GM10266 (cell line): ENCODE measurements at regions not wholly inside any gene's neighbourhood (a gene's known extent, or its start where the extent isn't known, plus 50 kb on each side); places are given as distances from the start of the nearest gene placed in this dataset.

Source experiments
- DNase-seq: peaks from one replicate; pipeline ENCODE4 v3.0.0; 2012; ENCODE audit errors: extremely low spot score
- TF ChIP-seq, protein P1 (sequence below): IDR thresholded peaks from 2 replicates; pipeline ENCODE4 v1.5.1; 2012; ENCODE audit warnings: mild to moderate bottlenecking, low read depth; ENCODE audit not compliant: control insufficient read depth, insufficient read depth; ENCODE audit errors: missing control alignments

DNA sequence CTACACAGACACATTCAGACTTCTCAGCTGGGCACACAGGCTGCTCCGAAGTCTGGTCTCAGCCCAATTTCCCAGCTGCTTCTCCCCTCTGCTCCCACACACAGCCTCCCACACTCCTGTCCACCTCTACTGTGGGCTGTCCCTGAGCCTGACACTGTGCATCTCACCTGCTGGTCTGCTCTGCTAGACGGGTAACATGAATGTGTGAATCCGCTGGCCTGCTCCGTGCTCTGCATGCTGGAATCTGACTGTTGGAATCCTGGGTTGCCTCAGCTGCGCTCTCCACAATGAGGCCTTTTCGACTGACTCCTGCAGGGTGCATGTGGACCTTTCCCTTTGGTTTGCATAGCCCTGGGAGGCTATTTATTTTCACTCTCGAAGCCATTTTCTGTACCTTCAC is 489.5 kb upstream of the B3GAT1 start:
- no peak for DNase-seq
- TF ChIP-seq, protein P1, sequence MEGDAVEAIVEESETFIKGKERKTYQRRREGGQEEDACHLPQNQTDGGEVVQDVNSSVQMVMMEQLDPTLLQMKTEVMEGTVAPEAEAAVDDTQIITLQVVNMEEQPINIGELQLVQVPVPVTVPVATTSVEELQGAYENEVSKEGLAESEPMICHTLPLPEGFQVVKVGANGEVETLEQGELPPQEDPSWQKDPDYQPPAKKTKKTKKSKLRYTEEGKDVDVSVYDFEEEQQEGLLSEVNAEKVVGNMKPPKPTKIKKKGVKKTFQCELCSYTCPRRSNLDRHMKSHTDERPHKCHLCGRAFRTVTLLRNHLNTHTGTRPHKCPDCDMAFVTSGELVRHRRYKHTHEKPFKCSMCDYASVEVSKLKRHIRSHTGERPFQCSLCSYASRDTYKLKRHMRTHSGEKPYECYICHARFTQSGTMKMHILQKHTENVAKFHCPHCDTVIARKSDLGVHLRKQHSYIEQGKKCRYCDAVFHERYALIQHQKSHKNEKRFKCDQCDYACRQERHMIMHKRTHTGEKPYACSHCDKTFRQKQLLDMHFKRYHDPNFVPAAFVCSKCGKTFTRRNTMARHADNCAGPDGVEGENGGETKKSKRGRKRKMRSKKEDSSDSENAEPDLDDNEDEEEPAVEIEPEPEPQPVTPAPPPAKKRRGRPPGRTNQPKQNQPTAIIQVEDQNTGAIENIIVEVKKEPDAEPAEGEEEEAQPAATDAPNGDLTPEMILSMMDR = no peak

DNA sequence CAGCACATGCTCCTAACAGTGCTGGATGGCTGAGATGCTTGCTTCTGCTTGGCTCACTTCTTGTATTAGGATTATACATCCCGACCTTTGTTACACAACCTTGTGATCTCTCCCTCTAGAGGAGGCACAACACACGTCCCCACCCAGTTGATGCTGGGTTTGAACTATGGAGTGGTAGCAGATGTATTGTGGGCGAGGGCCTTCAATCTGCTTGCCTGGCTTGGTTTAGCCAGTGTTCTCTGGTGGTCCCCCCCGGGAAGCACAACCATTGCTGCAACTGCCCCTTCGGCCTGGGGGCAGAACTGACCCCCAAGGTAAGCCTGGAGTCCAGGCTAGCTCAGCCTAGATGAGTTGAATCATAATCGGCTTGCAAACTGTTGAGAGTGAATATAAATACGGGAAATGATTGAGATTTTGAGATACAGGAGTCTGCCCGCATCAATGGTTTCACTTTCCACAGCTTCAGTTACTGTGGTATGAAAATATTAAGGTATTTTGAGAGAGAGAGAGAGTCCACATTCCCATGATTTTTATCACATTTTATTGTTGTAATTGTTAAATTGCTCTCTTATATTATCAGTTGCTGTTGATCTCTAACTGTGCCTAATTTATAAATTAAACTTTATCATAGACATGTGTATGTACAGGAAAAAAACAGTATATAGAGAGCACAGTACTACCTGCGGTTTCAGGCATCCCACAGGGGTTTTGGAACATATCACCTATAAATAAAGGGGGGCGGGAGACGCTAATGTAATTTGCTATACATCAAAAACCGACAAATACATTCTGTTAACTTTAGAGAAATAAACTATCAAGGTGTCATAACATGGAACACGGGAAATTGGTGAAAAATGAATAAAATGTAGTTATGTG is 482.0 kb upstream of the B3GAT1 start:
- DNase-seq = no peak
- TF ChIP-seq, protein P1 = no peak

DNA sequence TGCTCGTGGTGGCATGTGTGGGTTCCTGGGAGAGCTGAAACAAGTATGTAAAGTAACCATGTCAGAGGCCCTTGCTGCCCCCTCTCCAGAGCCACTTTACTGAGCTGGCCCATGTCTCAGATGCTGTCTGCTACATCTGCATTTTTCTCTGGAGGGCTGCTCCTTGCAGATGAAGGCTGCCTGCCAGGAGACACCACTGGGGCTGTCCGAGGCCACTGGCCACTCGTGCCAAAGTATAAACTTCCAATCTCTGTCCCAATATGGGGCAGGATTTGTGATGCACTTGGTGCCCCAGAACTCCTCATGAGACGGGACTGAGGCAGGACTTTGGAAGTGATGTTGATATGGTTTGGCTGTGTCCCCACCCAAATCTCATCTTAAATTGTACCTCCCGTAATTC is 478.4 kb upstream of the B3GAT1 start:
- TF ChIP-seq, protein P1 = no peak
- no peak for DNase-seq

DNA sequence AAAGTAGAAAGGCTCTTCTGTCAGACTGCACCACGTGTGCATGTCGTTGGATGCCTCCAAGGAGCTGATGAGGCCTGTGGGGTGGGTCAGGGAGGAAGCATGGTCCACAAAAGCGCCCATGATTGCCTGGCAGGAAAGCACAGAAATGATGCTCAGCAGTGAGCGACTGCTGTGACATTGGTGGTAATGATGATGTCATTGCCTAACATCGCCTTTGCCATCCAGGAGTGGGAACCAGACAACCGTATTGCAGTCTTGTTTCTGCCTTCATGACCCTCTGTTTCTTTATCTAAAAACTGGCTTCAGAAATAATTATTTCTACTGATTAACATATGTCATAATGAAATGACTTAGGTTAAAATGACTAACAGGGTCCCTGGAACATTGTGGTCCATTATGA is 477.8 kb upstream of the B3GAT1 start:
- no peak for DNase-seq
- TF ChIP-seq, protein P1 = no peak

DNA sequence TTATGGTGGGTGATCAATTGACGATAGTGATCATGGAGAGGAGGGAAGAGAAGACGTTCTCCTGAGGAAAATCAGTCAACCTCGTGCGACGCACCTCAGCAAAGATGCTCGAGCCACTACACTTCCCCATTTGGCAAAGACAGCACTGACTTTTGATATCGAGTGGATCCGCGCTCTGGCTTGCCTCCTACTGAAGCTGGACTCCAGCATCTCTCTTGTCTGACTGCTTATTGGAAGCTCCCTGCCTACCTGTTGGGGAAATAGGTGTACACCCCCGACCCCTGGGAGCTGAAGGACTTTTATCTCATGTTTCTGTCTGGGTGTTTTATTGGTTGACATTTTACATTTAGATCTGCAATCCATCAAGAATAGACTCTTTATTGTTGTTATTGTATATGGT is 476.8 kb upstream of the B3GAT1 start:
- DNase-seq = no peak
- TF ChIP-seq, protein P1 = no peak

DNA sequence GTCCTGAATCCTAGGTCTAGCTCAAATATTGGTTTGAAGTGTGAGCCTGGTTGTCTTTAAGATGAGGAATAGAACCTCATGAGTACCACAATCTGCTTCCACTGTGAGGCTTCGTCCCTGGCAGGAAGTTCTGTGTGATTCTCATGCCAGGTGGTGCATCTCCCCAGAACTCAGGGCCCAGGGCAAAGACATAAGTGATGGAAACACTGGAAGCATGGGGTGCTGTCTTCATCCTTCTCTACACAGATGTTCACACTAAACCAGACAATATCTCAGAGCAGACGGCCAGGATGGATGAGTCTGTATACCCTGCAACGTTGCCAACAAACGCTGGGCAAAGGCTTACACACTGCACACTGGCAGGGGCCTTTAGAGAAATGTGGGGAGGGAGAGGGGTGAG is 475.9 kb upstream of the B3GAT1 start:
- TF ChIP-seq, protein P1 = no peak
- DNase-seq = no peak

DNA sequence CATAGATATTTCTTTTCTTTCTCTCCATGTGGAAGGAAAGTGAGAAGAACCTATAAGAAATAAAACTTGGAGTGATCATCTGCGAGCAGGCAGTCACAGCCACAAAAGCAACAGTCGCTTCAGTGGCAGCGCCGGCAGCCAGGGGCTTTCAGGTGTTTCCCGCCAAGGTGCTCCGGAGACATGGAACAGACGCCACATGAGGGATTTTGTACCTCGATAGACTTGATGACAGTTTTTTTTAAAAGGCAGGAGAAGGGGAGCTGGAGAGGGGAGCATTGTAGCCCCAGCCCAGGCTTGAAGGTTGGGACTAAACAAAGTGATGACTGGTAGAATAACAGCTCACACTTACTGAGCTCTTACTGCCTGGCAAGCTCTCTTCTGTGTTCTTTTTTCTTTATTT is 471.4 kb upstream of the B3GAT1 start:
- TF ChIP-seq, protein P1 = no peak
- no peak for DNase-seq
